SH-SY5Y (cell line): ENCODE measurements at regions not wholly inside any gene's neighbourhood (a gene's known extent, or its start where the extent isn't known, plus 50 kb on each side); places are given as distances from the start of the nearest gene placed in this dataset.

Experiments
- GATA2 ChIP-seq: IDR thresholded peaks from 2 replicates; pipeline ENCODE4 v1.6.1; 2011; ENCODE audit warnings: mild to moderate bottlenecking, low read depth, low read length
- GATA3 ChIP-seq: IDR thresholded peaks from 2 replicates; pipeline ENCODE4 v1.6.1; 2011; ENCODE audit warnings: low read depth, mild to moderate bottlenecking, low read length, moderate library complexity

DNA sequence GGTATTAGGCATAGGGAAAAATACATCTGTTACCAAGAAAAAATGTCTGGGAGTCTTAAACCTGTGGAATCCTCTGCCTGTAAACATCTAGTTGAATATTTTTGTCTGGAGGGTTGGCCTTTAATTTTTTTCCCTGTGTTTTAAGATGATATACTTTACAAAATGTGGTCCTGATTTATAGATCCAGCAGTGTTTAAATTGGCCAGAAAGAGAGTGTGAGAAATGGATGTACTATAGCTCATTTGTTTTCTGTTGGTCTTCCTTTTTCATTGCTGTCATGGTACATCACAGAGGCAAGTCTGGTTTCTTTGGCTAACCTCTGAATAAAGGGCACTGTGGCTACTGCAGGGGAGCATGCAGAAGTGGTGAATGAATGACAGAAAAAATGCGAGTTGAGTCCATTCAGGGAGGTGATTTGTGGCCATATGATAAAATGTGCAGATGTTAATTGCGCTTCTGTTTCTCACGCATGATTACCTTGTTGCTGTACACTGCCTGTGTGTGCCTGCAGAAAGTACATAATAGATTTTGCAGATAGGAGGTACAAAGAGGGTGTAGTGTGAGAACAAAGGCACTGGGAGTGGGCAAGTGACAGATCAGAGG, 150.0 kb downstream of the NFKBIZ start:
- TF ChIP-seq GATA3, result no peak
- TF ChIP-seq GATA2, result no peak
